ENCODE measurements at regions not wholly inside any gene's neighbourhood (a gene's known extent, or its start where the extent isn't known, plus 50 kb on each side); places are given as distances from the start of the nearest gene placed in this dataset.
"Not testable (repeated sequence)": the region's sequence is repeated elsewhere in the genome, so short reads cannot be mapped to it uniquely, and the experiment has no call there.

GRCh38 chr6:151154418-151154817 is 85.3 kb upstream of the AKAP12 start:
- DNase-seq: peak; percentile 1

GRCh38 chr6:151155095-151155494 is 84.7 kb upstream of the AKAP12 start:
- no peak for DNase-seq

- peak; percentile 72 for DNase-seq
Measured at GRCh38 chr6:151160929-151161757, 78.6 kb upstream of the AKAP12 start.

- no peak for DNase-seq
Measured at GRCh38 chr6:151164383-151164782, 75.4 kb upstream of the AKAP12 start.

- DNase-seq: no peak
Measured at GRCh38 chr6:151166180-151166579, 73.6 kb upstream of the AKAP12 start.

GRCh38 chr6:151167034-151167433 is 72.7 kb upstream of the AKAP12 start:
- DNase-seq: no peak

GRCh38 chr6:151170622-151171246 is 69.0 kb upstream of the AKAP12 start:
- DNase-seq: no peak

GRCh38 chr6:151172751-151173150 is 67.0 kb upstream of the AKAP12 start:
- DNase-seq: no peak

- no peak for DNase-seq
Measured at GRCh38 chr6:151175662-151176445, 63.9 kb upstream of the AKAP12 start.

GRCh38 chr6:151176911-151177770 is 62.6 kb upstream of the AKAP12 start:
- DNase-seq: no peak

- no peak for DNase-seq
Measured at GRCh38 chr6:151178373-151178772, 61.4 kb upstream of the AKAP12 start.

GRCh38 chr6:151179321-151179720 is 60.4 kb upstream of the AKAP12 start:
- no peak for DNase-seq

GRCh38 chr6:151180330-151181048 is 59.3 kb upstream of the AKAP12 start:
- DNase-seq: no peak

- no peak for DNase-seq
Measured at GRCh38 chr6:151181706-151182363, 57.9 kb upstream of the AKAP12 start.

- DNase-seq: not testable (repeated sequence)
Measured at GRCh38 chr6:151182958-151183357, 56.8 kb upstream of the AKAP12 start.

- DNase-seq: no peak
Measured at GRCh38 chr6:151185148-151185547, 54.6 kb upstream of the AKAP12 start.

- no peak for DNase-seq
Measured at GRCh38 chr6:151186306-151186705, 53.5 kb upstream of the AKAP12 start.

- no peak for DNase-seq
Measured at GRCh38 chr6:151186804-151187330, 52.9 kb upstream of the AKAP12 start.
